H9 (cell line): ENCODE measurements at regions not wholly inside any gene's neighbourhood (a gene's known extent, or its start where the extent isn't known, plus 50 kb on each side); places are given as distances from the start of the nearest gene placed in this dataset.

ENCODE experiments used
- DNase-seq: peaks from one replicate; pipeline ENCODE4 v3.0.0-alpha.2; 2017
- H2AFZ ChIP-seq: one replicate; pipeline ENCODE4 v1.6.1; 2013; ENCODE audit warnings: mild to moderate bottlenecking, low read length, control low read depth, moderate library complexity
- H2AK5ac ChIP-seq: 2 replicates; pipeline ENCODE4 v1.6.1; 2013; ENCODE audit warnings: low read length, control low read depth, mixed read lengths; ENCODE audit not compliant: insufficient read length
- H2BK120ac ChIP-seq: one replicate; pipeline ENCODE4 v1.6.1; 2013; ENCODE audit warnings: low read depth, mild to moderate bottlenecking, low read length, control low read depth, inconsistent platforms; ENCODE audit not compliant: poor library complexity, severe bottlenecking
- H2BK12ac ChIP-seq: 2 replicates; pipeline ENCODE4 v1.6.1; 2013; ENCODE audit warnings: low read length, control low read depth, mixed read lengths, low read depth; ENCODE audit not compliant: insufficient read length
- H2BK15ac ChIP-seq: 2 replicates; pipeline ENCODE4 v1.6.1; 2013; ENCODE audit warnings: low read depth, low read length, control low read depth
- H2BK20ac ChIP-seq: one replicate; pipeline ENCODE4 v1.6.1; 2013; ENCODE audit warnings: low read depth, mild to moderate bottlenecking, low read length, control low read depth, inconsistent platforms; ENCODE audit not compliant: poor library complexity, severe bottlenecking
- H2BK5ac ChIP-seq: 2 replicates; pipeline ENCODE4 v1.6.1; 2013; ENCODE audit warnings: low read length, control low read depth, mixed read lengths; ENCODE audit not compliant: insufficient read length
- H3K14ac ChIP-seq: 2 replicates; pipeline ENCODE4 v1.6.1; 2013; ENCODE audit warnings: low read length, control low read depth; ENCODE audit not compliant: insufficient read depth
- H3K18ac ChIP-seq: 2 replicates; pipeline ENCODE4 v1.6.1; 2013; ENCODE audit warnings: low read depth, mild to moderate bottlenecking, mixed read lengths, low read length, control low read depth; ENCODE audit not compliant: insufficient read length
- H3K23ac ChIP-seq: 2 replicates; pipeline ENCODE4 v1.6.1; 2013; ENCODE audit warnings: low read length, control low read depth, mixed read lengths, low read depth; ENCODE audit not compliant: insufficient read length
- H3K23me2 ChIP-seq: 2 replicates; pipeline ENCODE4 v1.6.1; 2013; ENCODE audit warnings: low read depth, mild to moderate bottlenecking, mixed read lengths, low read length, control low read depth; ENCODE audit not compliant: insufficient read length, poor library complexity, severe bottlenecking
- H3K27ac ChIP-seq: 2 replicates; pipeline ENCODE4 v1.5.1; 2013; ENCODE audit warnings: low read length, control low read depth, mixed read lengths, low read depth; ENCODE audit not compliant: insufficient read length
- H3K27me3 ChIP-seq: 2 replicates; pipeline ENCODE4 v1.6.1; 2013; ENCODE audit warnings: low read length, control low read depth, inconsistent platforms; ENCODE audit not compliant: insufficient read depth
- H3K4ac ChIP-seq: 2 replicates; pipeline ENCODE4 v1.6.1; 2013; ENCODE audit warnings: low read depth, mild to moderate bottlenecking, control low read depth, inconsistent platforms, low read length, moderate library complexity
- H3K4me1 ChIP-seq: 2 replicates; pipeline ENCODE4 v1.6.1; 2013; ENCODE audit warnings: low read length, control low read depth, inconsistent platforms; ENCODE audit not compliant: insufficient read depth
- H3K4me2 ChIP-seq: 2 replicates; pipeline ENCODE4 v1.6.1; 2013; ENCODE audit warnings: low read length, control low read depth, mixed read lengths; ENCODE audit not compliant: insufficient read length, insufficient read depth
- H3K56ac ChIP-seq: 2 replicates; pipeline ENCODE4 v1.6.1; 2013; ENCODE audit warnings: low read depth, mild to moderate bottlenecking, mixed read lengths, low read length, control low read depth; ENCODE audit not compliant: insufficient read length
- H3K79me1 ChIP-seq: 2 replicates; pipeline ENCODE4 v1.6.1; 2013; ENCODE audit warnings: low read depth, mild to moderate bottlenecking, moderate library complexity, low read length, control low read depth, inconsistent platforms; ENCODE audit not compliant: insufficient read depth, poor library complexity, severe bottlenecking
- H3K79me2 ChIP-seq: 2 replicates; pipeline ENCODE4 v1.6.1; 2013; ENCODE audit warnings: low read length, control low read depth, inconsistent platforms; ENCODE audit not compliant: insufficient read depth
- H3K9ac ChIP-seq: 2 replicates; pipeline ENCODE4 v1.6.1; 2013; ENCODE audit warnings: low read length, control low read depth, mixed read lengths; ENCODE audit not compliant: insufficient read length; ENCODE audit errors: extremely low read depth
- H3K9me3 ChIP-seq: one replicate; pipeline ENCODE4 v1.6.1; 2013; ENCODE audit warnings: low read depth, low read length, inconsistent platforms; ENCODE audit not compliant: control insufficient read depth
- H3T11ph ChIP-seq: one replicate; pipeline ENCODE4 v1.6.1; 2013; ENCODE audit warnings: mild to moderate bottlenecking, low read length, control low read depth, inconsistent platforms
- H4K20me1 ChIP-seq: one replicate; pipeline ENCODE4 v1.6.1; 2013; ENCODE audit not compliant: control insufficient read depth, insufficient read length, insufficient read depth
- H4K5ac ChIP-seq: 2 replicates; pipeline ENCODE4 v1.6.1; 2013; ENCODE audit warnings: low read depth, mild to moderate bottlenecking, mixed read lengths, low read length, control low read depth; ENCODE audit not compliant: insufficient read length
- H4K8ac ChIP-seq: replicated peaks from 2 replicates; pipeline ENCODE4 v1.6.1; 2013; ENCODE audit warnings: low read length, control low read depth, mixed read lengths, low read depth; ENCODE audit not compliant: insufficient read length
- H4K91ac ChIP-seq: 2 replicates; pipeline ENCODE4 v1.6.1; 2013; ENCODE audit warnings: low read depth, mild to moderate bottlenecking, moderate library complexity, mixed read lengths, low read length, control low read depth; ENCODE audit not compliant: insufficient read length
- H3K27ac Mint-ChIP-seq, 3 experiments: 2 replicates in 2 of 3; 3 replicates in 1 of 3; pipeline ENCODE4 v1.8.0; 2020 to 2021; ENCODE audit warnings: mixed read lengths in 3 of 3, mild to moderate bottlenecking in 1 of 3, moderate library complexity in 1 of 3
- H3K27me3 Mint-ChIP-seq: 2 replicates; pipeline ENCODE4 v1.8.0; 2021; ENCODE audit warnings: low read depth, mild to moderate bottlenecking, moderate library complexity, mixed read lengths
- H3K36me3 Mint-ChIP-seq, 3 experiments: 2 replicates in 2 of 3; 3 replicates in 1 of 3; pipeline ENCODE4 v1.8.0; 2020 to 2021; ENCODE audit warnings: low read depth in 3 of 3, mixed read lengths in 3 of 3; ENCODE audit not compliant: insufficient read depth in 1 of 3
- H3K4me1 Mint-ChIP-seq, 2 experiments: 2 replicates each; pipeline ENCODE4 v1.8.0; 2020; ENCODE audit warnings: mixed read lengths in 2 of 2
- H3K4me3 Mint-ChIP-seq, 2 experiments: 2 replicates in 1 of 2; 3 replicates in 1 of 2; pipeline ENCODE4 v1.8.0; 2020 to 2021; ENCODE audit warnings: mild to moderate bottlenecking in 2 of 2, mixed read lengths in 2 of 2, moderate library complexity in 1 of 2
- H3K9me3 Mint-ChIP-seq, 2 experiments: 2 replicates in 1 of 2; 3 replicates in 1 of 2; pipeline ENCODE4 v1.8.0; 2020; ENCODE audit warnings: mild to moderate bottlenecking in 2 of 2, mixed read lengths in 2 of 2, moderate library complexity in 1 of 2
- CTCF ChIP-seq: fragments of 200-600 bp; sonication (generic); conservative IDR thresholded peaks from 3 replicates; pipeline ENCODE4 v1.8.0; 2021; ENCODE audit warnings: antibody characterized with exemption, mild to moderate bottlenecking
- WGBS: extraction: QIAGEN DNeasy Blood & Tissue Kit; methylation state at CpG from one replicate; pipeline ENCODE4 v1.1.7; 2013; ENCODE audit warnings: missing lambda C conversion rate, low lambda C conversion rate, mixed read lengths; ENCODE audit not compliant: insufficient read length; ENCODE audit errors: extremely low coverage; 5-methylcytosine and 5-hydroxymethylcytosine counted together

- H3K9me3 Mint-ChIP-seq, result no peaks in the 10 kb centered on the region
- H3K27me3 Mint-ChIP-seq, result no peaks in the 10 kb centered on the region
- no peaks in the 10 kb centered on the region for H3K4me1 ChIP-seq
- no peak overlapping the region for H3K27ac ChIP-seq
- H2BK12ac ChIP-seq, result no peak overlapping the region
- H2AK5ac ChIP-seq, result no peak overlapping the region
- H3K4me2 ChIP-seq, result no peak overlapping the region
- no peaks in the 10 kb centered on the region for H3K9me3 ChIP-seq
- H3K27ac Mint-ChIP-seq, result no peak overlapping the region
- no peaks in the 10 kb centered on the region for H3K4me1 Mint-ChIP-seq
- no peak overlapping the region for H3K23ac ChIP-seq
- H3K4me3 Mint-ChIP-seq, result no peak overlapping the region
- H3K79me2 ChIP-seq, result no peaks in the 10 kb centered on the region
- H3K27me3 ChIP-seq, result no peaks in the 10 kb centered on the region
- H3K4ac ChIP-seq, result no peak overlapping the region
- no peak overlapping the region for H3K9ac ChIP-seq
- no CpG with 5 or more reads among the region's 1 CpG for WGBS
- H3K56ac ChIP-seq, result no peak overlapping the region
- H2BK15ac ChIP-seq, result no peak overlapping the region
- H3K14ac ChIP-seq, result no peak overlapping the region
- no peaks in the 10 kb centered on the region for H3K36me3 Mint-ChIP-seq
- H2BK5ac ChIP-seq, result no peak overlapping the region
- no peak overlapping the region for H2BK20ac ChIP-seq
- no peak overlapping the region for H2BK120ac ChIP-seq
- H3K23me2 ChIP-seq, result no peaks in the 10 kb centered on the region
- H4K91ac ChIP-seq, result no peak overlapping the region
- H3K18ac ChIP-seq, result no peak overlapping the region
- TF ChIP-seq CTCF, result no peak
- no peak overlapping the region for H4K5ac ChIP-seq
- no peak overlapping the region for H3T11ph ChIP-seq
- DNase-seq, result no peak
- no peak overlapping the region for H4K8ac ChIP-seq
- no peak overlapping the region for H2AFZ ChIP-seq
- H4K20me1 ChIP-seq, result no peaks in the 10 kb centered on the region
- H3K79me1 ChIP-seq, result no peaks in the 10 kb centered on the region
Observed at GRCh38 chr4:74625981-74626380, 168.3 kb downstream of the BTC start.
